ENCODE measurements at regions not wholly inside any gene's neighbourhood (a gene's known extent, or its start where the extent isn't known, plus 50 kb on each side); places are given as distances from the start of the nearest gene placed in this dataset.

DNA sequence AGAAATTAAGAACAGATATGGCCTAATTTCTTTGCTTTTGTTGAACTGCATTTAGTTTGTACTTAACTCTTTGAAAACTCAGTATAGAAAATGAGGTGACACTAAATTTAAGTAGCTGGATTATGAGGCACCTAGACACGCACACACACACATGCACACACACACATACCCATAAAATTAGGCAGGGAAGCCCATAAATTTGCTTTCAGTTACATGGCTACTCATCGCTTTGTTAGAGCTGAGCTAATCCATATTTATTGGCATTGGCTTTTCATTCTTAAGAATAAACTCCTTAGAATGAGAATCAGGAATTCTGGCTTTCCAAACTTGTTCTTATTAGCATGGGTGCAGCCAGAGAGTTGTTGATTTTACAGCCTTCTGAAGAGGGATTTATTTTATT, 61.7 kb upstream of the MBNL2 start:
- Histone ChIP-seq H3K4me3 (no peak overlapping the region), H3K9me3 (no peaks in the 10 kb centered on the region), H3K27ac (no peak overlapping the region), H3K4me2 (no peak overlapping the region), H3K4me1 (peaks cover 4% of the 10 kb centered on the region; the same call in 2 of the 3 replicates)
- no peak for TF ChIP-seq KDM5A (IDR thresholded peaks at IDR 0.05)
- no peak for TF ChIP-seq NPAS2 (CRISPR knock-in tag; IDR thresholded peaks at IDR 0.05; ENCODE audit: borderline replicate concordance)
- no peak for TF ChIP-seq NR3C1 (IDR thresholded peaks at IDR 0.05)
- TF ChIP-seq, protein P1, sequence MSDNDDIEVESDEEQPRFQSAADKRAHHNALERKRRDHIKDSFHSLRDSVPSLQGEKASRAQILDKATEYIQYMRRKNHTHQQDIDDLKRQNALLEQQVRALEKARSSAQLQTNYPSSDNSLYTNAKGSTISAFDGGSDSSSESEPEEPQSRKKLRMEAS (IDR thresholded peaks at IDR 0.05): no peak
- no peak for TF ChIP-seq TP53 (CRISPR knock-in tag; IDR thresholded peaks at IDR 0.05)
- no peak for TF ChIP-seq ZSCAN20 (CRISPR knock-in tag; IDR thresholded peaks at IDR 0.05)
- TF ChIP-seq RAD21 (conservative IDR thresholded peaks at IDR 0.05 in 1 of 2, IDR thresholded peaks at IDR 0.05 in 1 of 2): no peak
- TF ChIP-seq, protein P2, sequence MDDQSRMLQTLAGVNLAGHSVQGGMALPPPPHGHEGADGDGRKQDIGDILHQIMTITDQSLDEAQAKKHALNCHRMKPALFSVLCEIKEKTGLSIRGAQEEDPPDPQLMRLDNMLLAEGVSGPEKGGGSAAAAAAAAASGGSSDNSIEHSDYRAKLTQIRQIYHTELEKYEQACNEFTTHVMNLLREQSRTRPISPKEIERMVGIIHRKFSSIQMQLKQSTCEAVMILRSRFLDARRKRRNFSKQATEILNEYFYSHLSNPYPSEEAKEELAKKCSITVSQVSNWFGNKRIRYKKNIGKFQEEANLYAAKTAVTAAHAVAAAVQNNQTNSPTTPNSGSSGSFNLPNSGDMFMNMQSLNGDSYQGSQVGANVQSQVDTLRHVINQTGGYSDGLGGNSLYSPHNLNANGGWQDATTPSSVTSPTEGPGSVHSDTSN (IDR thresholded peaks at IDR 0.05): no peak
- no peak for TF ChIP-seq HOXA7 (CRISPR knock-in tag; IDR thresholded peaks at IDR 0.05)
- TF ChIP-seq EHMT2 (IDR thresholded peaks at IDR 0.05; ENCODE audit: low read depth): no peak
- no peak for TF ChIP-seq CEBPB (IDR thresholded peaks at IDR 0.05)
- TF ChIP-seq CBX8 (IDR thresholded peaks at IDR 0.05): no peak
- TF ChIP-seq EP300 (IDR thresholded peaks at IDR 0.05): no peak
- TF ChIP-seq, protein P3, sequence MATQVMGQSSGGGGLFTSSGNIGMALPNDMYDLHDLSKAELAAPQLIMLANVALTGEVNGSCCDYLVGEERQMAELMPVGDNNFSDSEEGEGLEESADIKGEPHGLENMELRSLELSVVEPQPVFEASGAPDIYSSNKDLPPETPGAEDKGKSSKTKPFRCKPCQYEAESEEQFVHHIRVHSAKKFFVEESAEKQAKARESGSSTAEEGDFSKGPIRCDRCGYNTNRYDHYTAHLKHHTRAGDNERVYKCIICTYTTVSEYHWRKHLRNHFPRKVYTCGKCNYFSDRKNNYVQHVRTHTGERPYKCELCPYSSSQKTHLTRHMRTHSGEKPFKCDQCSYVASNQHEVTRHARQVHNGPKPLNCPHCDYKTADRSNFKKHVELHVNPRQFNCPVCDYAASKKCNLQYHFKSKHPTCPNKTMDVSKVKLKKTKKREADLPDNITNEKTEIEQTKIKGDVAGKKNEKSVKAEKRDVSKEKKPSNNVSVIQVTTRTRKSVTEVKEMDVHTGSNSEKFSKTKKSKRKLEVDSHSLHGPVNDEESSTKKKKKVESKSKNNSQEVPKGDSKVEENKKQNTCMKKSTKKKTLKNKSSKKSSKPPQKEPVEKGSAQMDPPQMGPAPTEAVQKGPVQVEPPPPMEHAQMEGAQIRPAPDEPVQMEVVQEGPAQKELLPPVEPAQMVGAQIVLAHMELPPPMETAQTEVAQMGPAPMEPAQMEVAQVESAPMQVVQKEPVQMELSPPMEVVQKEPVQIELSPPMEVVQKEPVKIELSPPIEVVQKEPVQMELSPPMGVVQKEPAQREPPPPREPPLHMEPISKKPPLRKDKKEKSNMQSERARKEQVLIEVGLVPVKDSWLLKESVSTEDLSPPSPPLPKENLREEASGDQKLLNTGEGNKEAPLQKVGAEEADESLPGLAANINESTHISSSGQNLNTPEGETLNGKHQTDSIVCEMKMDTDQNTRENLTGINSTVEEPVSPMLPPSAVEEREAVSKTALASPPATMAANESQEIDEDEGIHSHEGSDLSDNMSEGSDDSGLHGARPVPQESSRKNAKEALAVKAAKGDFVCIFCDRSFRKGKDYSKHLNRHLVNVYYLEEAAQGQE (IDR thresholded peaks at IDR 0.05): no peak
- no peak for FAIRE-seq
- no peak for DNase-seq (ENCODE audit: low read depth in 1 of 2, low spot score in 1 of 2)
- no peak for ATAC-seq
- 48% methylated on average over 2 of the region's 2 CpGs for WGBS (ENCODE audit: missing lambda C conversion rate)
- ChIA-PET POLR2A (no interaction called here), CTCF (interaction anchor here (0.9 to 1.5 kb wide), 2 partner anchors 25 to 52 kb away, joined by 3 to 4 read pairs; no protein-coding TSS in a partner anchor)

DNA sequence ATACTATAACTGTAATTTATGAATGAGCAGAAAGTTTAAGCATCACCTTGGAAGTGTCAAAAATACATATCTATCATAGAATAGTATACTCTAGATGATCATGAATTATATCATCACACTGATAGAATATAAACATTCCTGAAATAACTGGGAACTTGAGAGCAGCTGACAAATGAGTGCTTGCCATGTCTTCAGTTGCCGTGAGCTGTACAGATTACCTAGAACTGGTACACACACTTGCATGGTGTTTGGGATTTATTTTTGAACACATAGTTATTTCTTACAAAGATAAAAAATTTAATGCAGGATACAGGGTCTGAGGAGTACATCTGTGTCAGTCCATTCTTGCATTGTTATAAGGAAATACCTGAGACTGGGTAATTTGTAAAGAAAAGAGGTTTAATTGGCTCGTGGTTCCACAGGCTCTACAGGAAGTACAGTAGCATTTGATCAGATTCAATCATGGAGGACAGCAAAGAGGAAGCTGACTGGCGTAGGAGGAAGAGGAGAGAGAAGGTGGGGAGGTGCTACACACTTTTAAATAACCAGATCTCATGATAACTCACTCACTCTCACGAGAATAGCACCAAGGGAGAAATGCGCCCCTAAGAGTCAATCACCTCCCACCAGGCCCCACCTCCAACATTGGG, 60.4 kb upstream of the MBNL2 start:
- peaks cover 13% of the 10 kb centered on the region; the same call in 2 of the 3 replicates for H3K4me1 ChIP-seq
- no peak overlapping the region for H3K27ac ChIP-seq
- WGBS (ENCODE audit: missing lambda C conversion rate): 67% methylated on average over 5 of the region's 5 CpGs
- DNase-seq (ENCODE audit: low read depth in 1 of 2, low spot score in 1 of 2) (no peak), FAIRE-seq (no peak), ATAC-seq (no peak)
- H3K4me2 ChIP-seq: no peak overlapping the region
- H3K4me3 ChIP-seq: no peak overlapping the region
- H3K9me3 ChIP-seq: no peaks in the 10 kb centered on the region
- POLR2A ChIA-PET: no interaction called here
- TF ChIP-seq, protein P4, sequence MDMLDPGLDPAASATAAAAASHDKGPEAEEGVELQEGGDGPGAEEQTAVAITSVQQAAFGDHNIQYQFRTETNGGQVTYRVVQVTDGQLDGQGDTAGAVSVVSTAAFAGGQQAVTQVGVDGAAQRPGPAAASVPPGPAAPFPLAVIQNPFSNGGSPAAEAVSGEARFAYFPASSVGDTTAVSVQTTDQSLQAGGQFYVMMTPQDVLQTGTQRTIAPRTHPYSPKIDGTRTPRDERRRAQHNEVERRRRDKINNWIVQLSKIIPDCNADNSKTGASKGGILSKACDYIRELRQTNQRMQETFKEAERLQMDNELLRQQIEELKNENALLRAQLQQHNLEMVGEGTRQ (IDR thresholded peaks at IDR 0.05): no peak
- TF ChIP-seq ZFP36 (IDR thresholded peaks at IDR 0.05; ENCODE audit: borderline replicate concordance, partially characterized antibody): no peak
- no peak for TF ChIP-seq CHD2 (IDR thresholded peaks at IDR 0.05; ENCODE audit: low read length, partially characterized antibody)
- TF ChIP-seq, protein P5, sequence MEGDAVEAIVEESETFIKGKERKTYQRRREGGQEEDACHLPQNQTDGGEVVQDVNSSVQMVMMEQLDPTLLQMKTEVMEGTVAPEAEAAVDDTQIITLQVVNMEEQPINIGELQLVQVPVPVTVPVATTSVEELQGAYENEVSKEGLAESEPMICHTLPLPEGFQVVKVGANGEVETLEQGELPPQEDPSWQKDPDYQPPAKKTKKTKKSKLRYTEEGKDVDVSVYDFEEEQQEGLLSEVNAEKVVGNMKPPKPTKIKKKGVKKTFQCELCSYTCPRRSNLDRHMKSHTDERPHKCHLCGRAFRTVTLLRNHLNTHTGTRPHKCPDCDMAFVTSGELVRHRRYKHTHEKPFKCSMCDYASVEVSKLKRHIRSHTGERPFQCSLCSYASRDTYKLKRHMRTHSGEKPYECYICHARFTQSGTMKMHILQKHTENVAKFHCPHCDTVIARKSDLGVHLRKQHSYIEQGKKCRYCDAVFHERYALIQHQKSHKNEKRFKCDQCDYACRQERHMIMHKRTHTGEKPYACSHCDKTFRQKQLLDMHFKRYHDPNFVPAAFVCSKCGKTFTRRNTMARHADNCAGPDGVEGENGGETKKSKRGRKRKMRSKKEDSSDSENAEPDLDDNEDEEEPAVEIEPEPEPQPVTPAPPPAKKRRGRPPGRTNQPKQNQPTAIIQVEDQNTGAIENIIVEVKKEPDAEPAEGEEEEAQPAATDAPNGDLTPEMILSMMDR (IDR thresholded peaks at IDR 0.05): no peak
- TF ChIP-seq SREBF2 (IDR thresholded peaks at IDR 0.05): no peak
- no peak for TF ChIP-seq CEBPB (IDR thresholded peaks at IDR 0.05)
- no peak for TF ChIP-seq ZNF302 (CRISPR knock-in tag; IDR thresholded peaks at IDR 0.05)
- TF ChIP-seq, protein P6, sequence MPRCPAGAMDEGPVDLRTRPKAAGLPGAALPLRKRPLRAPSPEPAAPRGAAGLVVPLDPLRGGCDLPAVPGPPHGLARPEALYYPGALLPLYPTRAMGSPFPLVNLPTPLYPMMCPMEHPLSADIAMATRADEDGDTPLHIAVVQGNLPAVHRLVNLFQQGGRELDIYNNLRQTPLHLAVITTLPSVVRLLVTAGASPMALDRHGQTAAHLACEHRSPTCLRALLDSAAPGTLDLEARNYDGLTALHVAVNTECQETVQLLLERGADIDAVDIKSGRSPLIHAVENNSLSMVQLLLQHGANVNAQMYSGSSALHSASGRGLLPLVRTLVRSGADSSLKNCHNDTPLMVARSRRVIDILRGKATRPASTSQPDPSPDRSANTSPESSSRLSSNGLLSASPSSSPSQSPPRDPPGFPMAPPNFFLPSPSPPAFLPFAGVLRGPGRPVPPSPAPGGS (IDR thresholded peaks at IDR 0.05): no peak
- TF ChIP-seq RAD21 (conservative IDR thresholded peaks at IDR 0.05 in 1 of 2, IDR thresholded peaks at IDR 0.05 in 1 of 2): no peak
- TF ChIP-seq HOXB13 (CRISPR knock-in tag; IDR thresholded peaks at IDR 0.05; ENCODE audit: low read depth): no peak
- TF ChIP-seq MYC (IDR thresholded peaks at IDR 0.05; ENCODE audit: borderline replicate concordance, low read length): no peak
- TF ChIP-seq, protein P7, sequence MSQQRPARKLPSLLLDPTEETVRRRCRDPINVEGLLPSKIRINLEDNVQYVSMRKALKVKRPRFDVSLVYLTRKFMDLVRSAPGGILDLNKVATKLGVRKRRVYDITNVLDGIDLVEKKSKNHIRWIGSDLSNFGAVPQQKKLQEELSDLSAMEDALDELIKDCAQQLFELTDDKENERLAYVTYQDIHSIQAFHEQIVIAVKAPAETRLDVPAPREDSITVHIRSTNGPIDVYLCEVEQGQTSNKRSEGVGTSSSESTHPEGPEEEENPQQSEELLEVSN (IDR thresholded peaks at IDR 0.05; ENCODE audit: borderline replicate concordance, low read depth): no peak
- TF ChIP-seq, protein P8, sequence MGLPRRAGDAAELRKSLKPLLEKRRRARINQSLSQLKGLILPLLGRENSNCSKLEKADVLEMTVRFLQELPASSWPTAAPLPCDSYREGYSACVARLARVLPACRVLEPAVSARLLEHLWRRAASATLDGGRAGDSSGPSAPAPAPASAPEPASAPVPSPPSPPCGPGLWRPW (IDR thresholded peaks at IDR 0.05): no peak
- no peak for TF ChIP-seq FOSB (CRISPR knock-in tag; IDR thresholded peaks at IDR 0.05)
- TF ChIP-seq EHF (CRISPR knock-in tag; IDR thresholded peaks at IDR 0.05): no peak
- no peak for TF ChIP-seq MAZ (IDR thresholded peaks at IDR 0.05; ENCODE audit: borderline replicate concordance, low read depth, low read length)
- CTCF ChIA-PET: interaction anchor here (0.6 kb wide), 1 partner anchor 1681 kb away, joined by 3 read pairs; no protein-coding TSS in a partner anchor

Data from A549 (cell line).